ENCODE measurements at regions not wholly inside any gene's neighbourhood (a gene's known extent, or its start where the extent isn't known, plus 50 kb on each side); places are given as distances from the start of the nearest gene placed in this dataset.
"Not testable (repeated sequence)": the region's sequence is repeated elsewhere in the genome, so short reads cannot be mapped to it uniquely, and the experiment has no call there.

DNA sequence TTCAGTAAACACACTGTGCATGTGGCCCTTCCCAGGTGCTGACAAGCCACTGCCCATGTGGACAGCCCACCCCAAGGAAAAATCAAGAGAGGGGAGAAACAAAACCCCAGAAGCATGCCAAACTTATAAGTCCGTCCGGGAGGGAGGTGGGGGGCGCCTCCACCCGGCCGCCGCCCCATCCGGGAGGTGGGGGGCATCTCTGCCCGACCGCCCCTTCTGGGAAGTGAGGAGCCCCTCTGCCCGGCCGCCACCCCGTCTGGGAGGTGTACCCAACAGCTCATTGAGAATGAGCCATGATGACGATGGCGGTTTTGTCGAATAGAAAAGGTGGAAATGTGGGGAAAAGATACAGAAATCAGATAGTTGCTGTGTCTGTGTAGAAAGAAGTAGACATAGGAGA lies 53.8 kb upstream of the C2CD4B start:
- DNase-seq: no peak

DNA sequence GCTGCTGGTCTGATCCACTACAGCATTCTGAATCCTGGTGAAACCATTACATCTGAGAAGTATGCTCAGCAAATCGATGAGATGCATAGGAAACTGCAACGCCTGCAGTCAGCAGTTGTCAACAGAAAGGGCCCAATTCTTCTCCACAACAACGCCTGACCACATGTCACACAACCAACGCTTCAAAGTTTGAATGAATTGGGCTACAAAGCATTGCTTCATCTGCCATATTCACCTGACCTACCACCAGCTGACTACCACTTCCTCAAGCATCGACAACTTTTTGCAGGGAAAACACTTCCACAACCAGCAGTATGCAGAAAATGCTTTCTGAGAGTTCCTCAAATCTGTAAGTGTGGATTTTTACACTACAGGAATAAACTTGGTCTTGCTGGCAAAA lies 54.7 kb upstream of the C2CD4B start:
- DNase-seq: no peak

GRCh38 chr15:62223020-62223419 lies 57.9 kb upstream of the C2CD4B start:
- DNase-seq: no peak

DNA sequence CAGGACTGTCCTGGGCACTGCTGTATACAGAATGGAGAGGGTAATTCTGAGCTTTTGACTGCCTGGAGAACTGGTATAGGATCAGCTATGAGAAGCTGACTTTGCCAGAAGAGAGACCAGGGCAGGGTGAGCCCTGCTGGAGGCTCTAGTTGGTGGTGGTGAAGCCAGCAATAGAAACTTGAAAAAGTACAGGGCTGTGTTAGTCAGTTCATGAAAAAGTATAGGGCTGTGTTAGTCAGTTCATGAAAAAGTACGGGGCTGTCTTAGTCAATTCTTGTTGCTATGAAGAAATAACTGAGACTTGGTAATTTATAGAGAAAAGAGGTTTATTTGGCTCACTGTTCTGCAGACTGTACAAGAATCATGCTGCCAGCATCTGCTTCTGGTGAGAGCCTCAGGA lies 63.5 kb upstream of the C2CD4B start:
- no peak for DNase-seq

GRCh38 chr15:62231856-62232255 lies 66.8 kb upstream of the C2CD4B start:
- no peak for DNase-seq

DNA sequence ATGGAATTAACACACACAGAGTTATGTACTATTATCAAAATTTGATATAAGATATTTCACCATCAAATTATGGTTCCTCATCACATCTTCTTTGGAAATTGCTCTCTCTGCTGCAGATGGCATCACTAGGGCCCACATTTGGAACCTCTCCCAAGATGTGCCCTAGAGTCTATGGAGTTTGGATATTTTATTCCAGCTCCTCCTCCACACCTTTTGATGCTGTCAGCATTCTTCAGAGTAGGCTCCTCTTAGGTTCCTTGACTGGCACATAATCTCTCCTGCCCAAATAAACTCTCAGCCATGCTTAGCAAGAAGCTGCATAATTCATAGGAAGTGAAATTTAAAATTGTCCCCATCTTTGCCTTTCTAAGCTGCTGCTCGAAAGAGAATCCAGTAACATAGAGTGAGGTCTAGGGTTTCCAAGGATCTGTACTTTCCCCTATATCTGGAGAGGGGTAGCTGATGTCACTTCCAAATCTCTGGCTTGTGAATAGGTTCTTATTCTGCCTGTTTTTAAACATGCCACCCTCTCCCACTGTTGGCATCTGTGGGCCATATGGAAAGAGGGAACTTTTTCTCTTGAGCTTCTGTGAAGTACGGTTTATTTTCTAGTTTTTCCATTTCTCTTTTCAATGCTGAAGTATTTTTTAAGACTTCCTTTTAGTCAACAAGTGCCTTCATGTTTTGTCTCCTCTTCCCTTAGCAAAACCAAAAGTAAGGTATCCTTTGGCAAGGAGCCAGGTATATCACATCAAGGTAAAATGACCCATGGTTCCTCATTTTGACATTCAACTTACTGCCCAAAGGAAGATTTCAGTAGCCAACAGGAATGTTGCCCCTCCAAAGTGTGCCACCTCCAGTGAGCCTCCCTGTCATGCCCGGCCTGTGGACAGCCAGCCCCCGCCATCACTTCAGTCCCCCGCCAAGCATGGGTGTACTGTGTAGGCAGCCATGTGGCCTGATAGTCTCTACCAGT lies 75.3 kb upstream of the C2CD4B start:
- DNase-seq: no peak

DNA sequence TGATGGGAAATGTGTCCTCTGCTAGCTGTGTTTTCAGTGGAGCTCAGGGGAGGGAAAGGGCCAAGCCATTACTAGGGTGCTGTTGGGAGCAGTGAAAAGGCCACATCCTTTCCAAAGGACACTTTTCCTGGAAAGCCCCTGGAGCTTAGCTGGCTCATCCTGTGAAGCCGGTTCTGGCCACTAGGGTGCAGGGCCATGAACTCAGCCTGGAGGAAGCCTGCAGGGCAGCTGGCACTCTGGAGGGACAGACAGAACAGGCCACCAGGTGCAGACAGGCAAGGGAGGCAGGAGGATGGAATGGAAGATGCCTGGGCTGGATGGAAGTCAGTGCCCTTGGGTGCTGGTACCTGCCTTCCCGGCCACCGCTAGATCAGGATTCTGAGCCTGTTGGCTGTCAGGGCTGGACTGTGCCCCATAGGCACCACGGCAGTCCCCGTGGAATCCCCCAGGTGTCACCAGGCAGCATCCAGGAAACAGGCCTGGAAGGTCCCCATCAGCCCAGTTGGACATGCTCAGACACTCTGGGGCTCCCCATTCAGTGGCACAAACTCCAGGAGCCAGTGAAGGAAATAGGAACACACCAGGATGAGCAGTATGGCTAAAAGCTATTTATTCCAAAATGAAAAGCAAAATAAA lies 76.2 kb upstream of the C2CD4B start:
- DNase-seq: no peak

GRCh38 chr15:62242999-62243398 lies 77.9 kb upstream of the C2CD4B start:
- peak in 1 of 2 experiments; percentile 11 for DNase-seq

DNA sequence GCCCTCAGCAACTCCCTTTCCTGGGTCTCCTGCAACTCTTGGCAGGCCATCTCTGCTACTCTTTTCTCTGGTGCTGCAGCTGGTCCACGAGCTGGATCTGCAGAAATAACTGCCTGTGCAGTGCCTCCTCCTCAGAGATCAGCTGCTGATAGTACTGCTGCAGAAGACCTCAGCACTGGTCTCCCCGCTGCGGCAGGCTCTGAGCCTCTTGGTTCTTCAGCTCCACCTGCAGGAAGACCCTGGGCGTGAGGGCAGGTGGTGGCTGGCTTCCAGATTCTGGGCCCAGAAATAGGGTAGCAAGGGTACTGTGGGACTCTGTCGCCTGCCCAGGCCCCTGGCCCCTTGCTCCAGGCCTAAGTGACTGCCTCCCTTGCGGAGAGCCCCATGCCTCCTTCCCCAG lies 79.7 kb upstream of the C2CD4B start:
- DNase-seq: no peak

- no peak for DNase-seq
These were observed 83.3 kb upstream of the C2CD4B start for GRCh38 chr15:62248277-62248984.

DNA sequence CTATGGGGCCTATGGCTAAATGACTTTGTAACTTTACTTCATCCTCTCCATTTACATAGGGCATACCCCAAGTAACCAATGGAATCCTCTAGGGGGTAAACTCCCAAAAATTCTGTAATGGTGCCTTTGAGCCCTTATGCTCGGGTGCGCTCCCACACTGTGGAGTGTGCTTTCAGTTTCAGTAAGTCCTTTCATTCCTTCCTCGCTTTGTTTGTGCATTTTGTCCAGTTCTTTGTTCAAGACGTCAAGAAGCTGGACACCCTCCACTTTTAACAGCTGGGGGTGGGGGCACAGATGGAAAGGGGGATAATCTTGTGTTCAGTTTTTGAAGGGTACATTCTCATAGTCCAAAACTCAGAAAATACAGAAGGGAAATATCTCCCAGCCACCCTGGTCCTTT lies 84.4 kb upstream of the C2CD4B start:
- no peak for DNase-seq

DNA sequence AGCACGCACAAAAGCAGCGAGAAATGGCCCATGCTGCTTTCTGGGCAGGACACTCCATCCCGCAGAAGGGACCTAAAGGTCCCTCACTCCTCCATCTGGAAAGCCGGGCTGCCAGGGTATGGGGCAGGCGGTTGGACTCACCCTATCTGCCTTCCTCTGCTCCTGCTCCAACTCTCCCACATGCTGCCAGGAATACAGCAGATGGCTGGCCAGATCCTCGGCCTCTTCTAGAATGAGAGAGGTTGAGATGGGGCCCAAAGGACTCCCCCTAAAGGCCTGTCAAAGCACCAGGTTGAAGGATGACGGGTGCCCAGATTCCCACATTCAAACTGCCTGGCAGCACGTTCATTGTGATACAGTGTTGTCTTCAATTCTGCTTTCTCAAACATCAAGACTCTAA lies 85.1 kb upstream of the C2CD4B start:
- no peak for DNase-seq

DNA sequence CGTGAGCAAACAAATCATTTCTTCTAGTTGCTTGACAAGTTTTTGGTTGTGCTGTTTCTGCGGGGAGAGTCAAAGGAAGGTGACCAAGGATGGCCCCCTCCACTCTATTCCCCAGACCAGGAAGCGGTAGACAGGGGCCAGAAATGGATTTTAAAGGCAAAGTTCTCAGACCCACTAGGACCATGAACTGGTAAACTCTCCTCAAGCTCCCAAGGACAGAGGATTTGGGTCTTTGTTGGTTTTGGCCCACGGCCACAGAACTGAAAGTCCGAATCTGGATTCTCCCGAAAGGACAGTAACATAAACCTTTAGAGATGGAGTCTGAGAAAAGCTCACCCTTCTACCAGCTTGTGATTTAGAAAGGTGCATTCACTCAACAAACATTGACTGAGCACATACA lies 85.9 kb upstream of the C2CD4B start:
- DNase-seq: no peak

DNA sequence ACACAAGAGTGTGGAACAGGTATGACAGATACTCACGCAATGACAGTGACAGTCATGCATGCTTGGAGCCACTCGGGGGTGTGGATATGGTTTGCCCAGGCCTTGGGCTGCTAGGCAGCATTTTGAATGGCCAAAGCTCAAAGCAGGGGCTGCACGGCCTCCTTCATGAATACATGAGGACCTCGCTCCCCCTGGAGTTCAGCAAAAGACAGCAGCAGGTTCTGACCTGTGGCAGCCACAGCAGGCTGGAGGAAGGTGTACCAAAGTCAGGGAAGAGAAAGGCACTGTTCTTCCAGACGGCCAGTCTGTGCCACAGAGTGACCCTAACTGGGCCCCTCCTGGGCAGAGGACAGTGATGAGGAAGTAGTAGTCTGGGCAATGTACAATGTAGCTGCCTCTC lies 88.2 kb upstream of the C2CD4B start:
- DNase-seq: no peak

DNA sequence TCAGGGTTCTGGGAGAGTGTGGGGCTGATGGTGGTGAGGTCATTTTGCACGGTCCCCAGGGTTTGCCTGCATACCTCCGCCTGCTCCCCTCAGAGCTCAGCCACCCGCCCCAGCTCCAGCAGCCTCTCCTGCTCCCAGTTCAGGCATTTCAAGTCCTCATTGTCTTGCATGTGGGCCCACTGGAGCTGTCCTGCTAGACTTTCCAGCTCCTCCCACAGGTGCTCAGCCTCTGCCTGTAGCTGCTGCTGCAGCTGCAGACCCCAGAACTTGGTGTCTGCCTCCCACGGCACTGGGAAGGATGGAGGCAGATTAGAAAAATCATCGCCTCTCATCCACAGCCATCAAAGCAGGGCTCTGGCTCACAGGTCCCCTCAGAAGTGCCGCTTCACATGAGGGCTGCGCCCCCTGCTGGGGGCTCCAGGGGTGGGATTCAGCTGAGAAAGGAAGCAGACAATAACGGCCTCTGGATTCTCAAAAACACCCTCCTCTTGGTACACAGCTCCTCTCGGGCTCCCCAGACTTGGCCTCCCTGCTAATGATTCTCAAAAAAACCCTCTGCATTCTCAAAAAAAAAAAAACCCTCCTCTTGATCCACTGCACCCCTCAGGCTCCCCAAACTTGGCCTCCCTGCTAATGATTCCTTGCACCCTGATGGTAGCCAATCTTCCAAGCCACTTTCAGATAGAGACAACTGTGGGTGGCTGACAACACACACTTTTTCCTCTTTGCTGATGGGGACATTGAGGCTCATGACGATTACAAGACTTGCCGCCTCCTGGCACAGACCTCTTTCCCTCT lies 89.3 kb upstream of the C2CD4B start:
- DNase-seq: peak; percentile 52 to 67

GRCh38 chr15:62256430-62256829 lies 91.3 kb upstream of the C2CD4B start:
- DNase-seq: not testable (repeated sequence)

DNA sequence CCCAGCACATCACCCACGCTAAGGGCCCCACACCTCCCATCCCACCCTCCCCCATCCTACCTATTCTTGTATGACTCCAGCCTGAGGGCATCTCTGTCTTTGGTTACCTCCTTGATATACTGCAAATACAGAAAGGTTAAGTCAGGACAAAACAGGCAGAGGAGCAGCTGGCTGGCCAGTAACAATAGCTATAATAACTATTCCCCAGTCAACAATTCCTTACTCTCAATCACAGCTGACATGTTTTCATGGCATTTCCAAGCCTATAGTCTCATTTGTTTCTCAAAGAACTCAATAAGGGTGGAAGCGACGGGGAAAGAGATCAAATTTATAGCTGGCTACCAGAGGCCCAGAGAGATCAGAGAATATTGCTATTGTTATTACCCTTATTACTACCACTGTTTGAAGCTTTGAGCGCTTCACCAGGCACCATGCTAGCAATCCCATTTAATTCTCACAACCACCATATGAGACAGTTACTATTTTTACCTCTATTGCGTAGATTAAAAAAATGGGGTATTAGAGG lies 93.0 kb upstream of the C2CD4B start:
- peak in 1 of 2 experiments; percentile 9 for DNase-seq

- no peak for DNase-seq
These were observed 97.3 kb upstream of the C2CD4B start for GRCh38 chr15:62262305-62262941.

GRCh38 chr15:62264196-62264595 lies 99.1 kb upstream of the C2CD4B start:
- no peak for DNase-seq

- DNase-seq: no peak
These were observed 104.4 kb upstream of the C2CD4B start for GRCh38 chr15:62269504-62269903.

GRCh38 chr15:62270216-62270921 lies 105.3 kb upstream of the C2CD4B start:
- no peak for DNase-seq

Measured in NCI-H2081 (cell line).